ENCODE measurements at regions not wholly inside any gene's neighbourhood (a gene's known extent, or its start where the extent isn't known, plus 50 kb on each side); places are given as distances from the start of the nearest gene placed in this dataset.
"Not testable (repeated sequence)": the region's sequence is repeated elsewhere in the genome, so short reads cannot be mapped to it uniquely, and the experiment has no call there.

DNA sequence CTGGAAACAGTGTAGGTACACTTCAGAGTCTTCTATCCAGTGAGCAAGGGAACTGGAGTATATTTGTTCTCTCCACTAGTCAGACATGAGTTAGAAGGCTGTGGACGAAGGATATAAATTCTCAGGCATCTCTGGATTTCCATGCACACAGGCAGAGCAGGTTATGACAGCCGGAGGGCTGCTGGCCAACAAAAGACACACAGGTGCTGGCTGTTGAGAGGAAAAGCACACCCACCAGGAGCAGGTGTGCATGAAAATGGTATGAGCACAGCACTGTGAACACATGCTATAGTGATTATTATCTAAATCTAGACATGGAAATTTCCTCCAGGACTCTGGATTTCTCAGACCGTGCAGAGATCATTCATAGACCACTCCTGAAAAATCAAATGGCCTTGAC, 444.7 kb upstream of the RPS6KA3 start:
- DNase-seq, result no peak

DNA sequence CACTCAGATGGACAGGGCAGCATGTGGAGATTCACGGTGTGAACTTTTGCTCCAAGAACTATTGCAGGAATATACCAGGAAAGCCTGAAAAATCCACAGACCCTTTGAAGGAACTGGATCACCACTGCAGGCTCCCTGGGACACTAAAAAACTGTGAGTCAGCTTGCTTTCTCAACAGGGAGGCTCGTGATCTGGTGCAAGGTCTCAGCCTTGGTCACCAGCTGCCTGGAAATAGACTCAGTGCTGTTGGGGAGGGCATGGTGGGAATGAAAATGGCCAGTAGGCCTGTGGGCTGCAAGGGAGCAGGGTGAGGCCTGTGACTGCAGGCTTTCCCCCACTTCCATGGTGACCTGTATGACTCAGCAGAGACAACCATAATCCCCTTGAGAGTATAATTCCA, 426.4 kb upstream of the RPS6KA3 start:
- DNase-seq, result no peak

DNA sequence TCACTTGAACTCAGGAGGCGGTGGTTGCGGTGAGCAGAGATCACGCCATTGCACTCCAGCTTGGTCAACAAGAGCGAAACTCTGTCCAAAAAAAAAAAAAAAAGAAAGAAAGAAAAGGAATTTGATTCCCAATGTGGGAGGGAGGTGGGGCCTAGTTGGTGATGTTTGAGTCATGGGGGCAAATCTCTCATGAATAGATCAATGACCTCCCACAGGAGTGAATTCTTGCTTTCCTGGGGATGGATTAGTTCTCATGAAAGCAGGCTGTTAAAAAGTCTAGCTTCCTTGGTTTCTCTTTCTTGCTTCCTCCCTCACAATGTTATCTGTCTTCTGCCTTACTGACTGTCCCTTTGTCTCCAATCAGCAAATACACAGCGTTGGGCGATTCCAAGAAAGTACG, 419.5 kb upstream of the RPS6KA3 start:
- no peak for DNase-seq

DNA sequence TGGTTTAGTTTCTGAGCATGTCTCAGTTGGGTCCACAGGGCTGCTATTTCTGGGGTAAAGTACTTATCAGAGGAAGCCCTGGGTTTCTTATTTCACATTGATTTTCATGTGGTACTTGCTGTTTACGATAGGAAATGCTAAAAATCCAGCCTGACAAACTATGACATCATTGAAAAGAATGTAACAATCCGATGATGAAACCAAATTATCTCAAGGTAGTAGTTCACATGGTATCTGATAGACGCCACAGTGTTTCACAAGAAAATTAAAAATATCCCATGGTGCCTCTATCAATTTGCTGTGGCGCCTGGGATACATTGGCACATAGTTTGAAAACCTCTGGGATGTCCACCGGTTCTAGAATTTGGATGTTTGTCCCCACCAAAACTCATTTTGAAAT, 418.9 kb upstream of the RPS6KA3 start:
- DNase-seq, result no peak

DNA sequence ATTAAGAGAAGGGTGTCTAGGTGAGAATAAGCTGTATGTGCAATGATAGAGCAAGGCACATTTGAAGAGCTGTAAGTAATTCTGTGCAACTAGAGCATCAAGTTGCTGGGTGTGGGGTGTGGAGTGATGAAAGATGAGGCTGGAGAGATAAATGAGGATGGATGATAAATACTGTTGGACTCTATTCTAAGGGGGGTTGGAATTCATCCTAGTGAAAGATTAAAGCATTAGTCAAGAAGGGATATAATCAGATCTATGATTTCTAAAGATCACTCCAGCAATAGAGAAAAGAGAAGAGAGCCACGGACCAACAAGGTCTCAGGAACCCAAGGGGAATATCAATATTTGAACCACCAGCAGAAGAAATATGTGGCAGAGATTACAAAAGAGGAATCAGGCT, 415.0 kb upstream of the RPS6KA3 start:
- no peak for DNase-seq

DNA sequence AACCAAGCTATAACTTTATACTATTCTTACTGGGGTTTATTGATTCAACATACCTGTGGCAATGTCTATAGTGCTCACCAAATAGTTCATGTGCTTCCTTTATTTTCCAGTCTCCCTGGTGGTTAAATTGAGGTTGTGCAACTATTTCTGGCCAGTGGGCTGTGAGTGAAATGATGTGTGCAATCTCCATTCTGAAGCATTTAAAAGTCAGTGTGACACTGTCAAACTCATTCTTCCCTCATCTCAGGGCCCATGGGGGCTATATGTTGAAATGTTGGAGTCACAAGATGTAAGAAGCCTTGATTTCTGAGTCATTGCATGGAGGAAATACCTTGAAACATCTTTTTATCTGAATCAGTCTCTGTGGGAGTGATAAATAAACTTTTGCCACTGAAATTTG, 414.3 kb upstream of the RPS6KA3 start:
- DNase-seq, result no peak

DNA sequence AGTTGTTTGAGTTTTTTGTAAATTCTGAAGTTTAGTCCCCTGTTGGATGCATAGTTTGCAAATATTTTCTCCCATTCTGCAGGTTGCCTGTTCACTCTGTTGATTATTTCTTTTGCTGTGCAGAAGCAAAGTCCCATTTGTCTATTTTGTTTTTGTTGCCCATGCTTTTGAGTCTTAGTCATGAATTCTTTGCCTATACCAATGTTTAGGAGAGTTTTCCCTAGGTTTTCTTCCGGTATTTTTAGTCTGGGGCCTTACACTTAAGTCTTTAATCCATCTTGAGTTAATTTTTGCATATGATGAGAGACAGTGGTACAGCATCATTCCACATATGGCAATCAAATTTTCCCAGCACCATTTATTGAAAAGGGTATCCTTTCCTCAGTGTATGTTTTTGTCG, 405.8 kb upstream of the RPS6KA3 start:
- DNase-seq, result no peak

DNA sequence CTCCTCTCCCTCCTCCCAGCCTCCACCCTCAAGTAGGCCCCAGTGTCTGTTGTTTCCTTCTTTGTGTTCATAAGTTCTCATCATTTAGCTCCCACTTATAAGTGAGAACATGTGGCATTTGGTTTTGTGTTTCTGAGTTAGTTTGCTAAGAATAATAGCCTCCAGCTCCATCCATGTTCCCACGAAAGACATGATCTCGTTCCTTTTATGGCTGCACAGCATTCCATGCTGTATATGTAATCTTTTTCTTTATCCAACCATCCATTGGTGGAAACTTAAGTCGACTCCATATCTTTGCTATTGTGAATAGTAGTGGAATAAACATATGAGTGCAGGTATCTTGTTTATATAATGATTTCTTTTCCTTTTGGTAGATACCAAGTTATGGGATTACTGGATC, 405.0 kb upstream of the RPS6KA3 start:
- not testable (repeated sequence) for DNase-seq

DNA sequence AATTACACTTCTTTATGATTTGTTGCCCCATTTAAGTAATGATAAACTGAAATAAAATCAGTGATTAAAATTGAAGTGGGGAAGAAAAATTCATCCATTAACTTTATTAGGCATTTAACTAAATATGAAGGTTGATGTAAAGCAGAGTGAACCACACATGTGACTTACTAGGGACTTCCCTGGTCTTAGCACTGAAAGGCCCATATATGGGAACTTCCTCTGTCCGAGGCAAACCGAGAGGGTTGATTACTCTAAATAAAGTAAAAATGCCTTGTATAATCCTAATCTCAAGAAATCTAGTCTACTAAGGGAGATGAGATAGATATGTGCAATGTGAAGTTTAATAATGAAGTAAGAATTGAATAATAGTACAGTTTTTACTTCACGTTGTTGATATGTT, 403.9 kb upstream of the RPS6KA3 start:
- DNase-seq, result no peak

DNA sequence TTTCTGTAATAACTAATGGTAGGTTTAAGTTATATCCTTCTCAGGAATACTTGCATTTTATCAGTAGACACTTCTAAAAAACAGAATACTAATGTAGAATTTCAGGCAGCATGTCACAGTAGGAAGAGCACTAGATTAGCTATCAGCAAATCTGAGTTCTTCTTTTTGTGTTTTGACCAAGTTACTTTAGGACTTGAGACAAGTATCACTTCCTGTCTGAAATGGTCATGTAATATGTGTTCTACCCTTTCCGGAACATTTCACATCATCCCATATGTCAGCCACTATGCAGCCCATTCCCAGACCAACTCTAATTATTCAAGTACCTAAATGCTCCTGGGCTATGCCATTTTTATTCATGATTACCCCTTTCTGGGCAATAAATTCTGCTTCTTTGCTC, 401.8 kb upstream of the RPS6KA3 start:
- no peak for DNase-seq

DNA sequence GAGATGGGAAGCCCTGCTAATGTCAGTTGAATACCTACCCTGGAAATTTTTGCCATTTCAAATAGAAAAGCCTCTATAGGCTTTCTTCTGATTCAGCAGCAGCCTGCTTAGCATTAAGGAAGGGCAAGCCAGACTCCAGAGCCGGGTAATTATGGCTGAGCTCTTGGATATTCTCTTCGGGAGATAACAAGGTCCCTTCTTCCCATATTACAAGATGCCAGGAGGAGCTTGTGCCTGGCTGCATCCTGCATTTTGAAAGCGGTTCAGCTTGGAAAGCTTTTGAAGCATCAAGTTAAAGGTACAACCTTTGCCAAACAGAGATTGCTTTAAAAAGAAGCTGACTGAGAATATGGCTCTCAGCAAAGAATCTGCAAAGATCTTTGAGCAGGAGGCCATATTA, 399.6 kb upstream of the RPS6KA3 start:
- DNase-seq, result no peak

DNA sequence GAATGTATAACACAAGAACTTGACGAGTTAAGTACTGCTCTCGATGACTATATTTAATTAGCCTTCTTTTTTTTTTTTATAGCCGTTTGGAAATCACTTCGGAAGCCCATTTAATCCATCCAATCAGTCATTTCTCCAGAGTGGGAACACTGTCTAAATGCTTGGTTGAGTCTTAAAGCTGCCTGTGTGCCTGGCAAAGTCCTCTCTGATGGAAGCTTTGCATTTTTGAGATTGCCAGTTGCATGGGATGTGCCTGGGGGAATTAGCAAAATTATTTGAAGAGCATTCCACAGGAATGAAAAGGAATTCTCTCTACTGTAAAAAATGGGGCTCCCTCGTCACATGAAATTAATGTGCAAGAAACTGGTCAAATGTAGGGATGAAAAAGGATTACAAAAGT, 398.8 kb upstream of the RPS6KA3 start:
- no peak for DNase-seq

DNA sequence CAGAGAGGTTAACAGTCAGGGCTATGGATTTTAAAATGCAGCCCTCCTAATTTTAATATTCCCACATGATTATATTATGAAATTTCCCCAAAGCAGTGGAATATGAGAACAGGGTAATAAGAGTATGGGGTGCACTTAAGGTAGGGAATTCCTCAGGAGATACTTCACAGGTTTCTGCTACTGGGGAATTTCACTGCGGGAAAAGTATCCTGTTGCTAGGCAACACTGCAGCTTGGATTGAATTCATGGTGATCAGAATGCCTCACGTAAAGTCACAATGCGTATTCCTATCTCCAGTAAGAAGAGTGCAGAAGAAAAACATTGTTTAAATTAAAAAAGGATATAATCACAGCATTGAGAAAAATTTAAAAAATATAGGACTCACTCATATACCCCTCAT, 398.1 kb upstream of the RPS6KA3 start:
- no peak for DNase-seq

DNA sequence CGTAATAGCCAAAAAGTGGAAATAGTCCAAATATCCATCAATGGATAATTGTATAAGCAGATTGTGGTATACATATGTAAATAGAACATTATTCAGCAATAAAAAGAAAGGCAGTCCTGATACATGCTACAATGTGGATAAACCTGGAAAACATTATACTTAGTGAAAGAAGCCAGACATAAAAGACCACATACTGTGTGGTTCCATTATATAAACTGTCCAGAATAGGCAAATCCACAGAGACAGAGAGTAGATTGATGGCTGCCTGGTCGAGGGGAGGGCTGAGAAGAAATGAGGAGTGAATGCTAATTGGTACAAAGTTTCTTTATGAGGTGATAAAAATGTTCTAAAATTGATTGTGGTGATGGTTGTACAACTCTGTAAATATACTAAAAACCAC, 397.4 kb upstream of the RPS6KA3 start:
- no peak for DNase-seq

DNA sequence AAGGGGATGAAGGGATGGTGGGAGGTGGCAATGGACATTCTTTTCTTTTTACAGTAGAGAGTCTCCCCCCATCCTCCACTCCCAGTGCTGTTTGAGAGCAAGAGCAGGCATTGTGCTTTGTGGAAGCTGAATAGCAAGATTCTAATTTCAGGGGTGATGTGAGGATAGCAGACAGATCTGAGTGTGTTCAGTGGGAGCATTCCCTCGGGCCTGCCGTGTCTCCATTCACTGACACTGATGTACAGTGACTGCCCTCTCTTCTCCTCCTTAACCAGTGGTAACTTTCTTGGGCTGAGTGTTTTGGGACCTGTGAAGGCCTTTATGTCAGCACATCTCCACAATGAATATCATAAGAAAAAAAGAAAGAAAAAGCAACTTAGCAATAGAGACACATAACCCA, 396.6 kb upstream of the RPS6KA3 start:
- no peak for DNase-seq

DNA sequence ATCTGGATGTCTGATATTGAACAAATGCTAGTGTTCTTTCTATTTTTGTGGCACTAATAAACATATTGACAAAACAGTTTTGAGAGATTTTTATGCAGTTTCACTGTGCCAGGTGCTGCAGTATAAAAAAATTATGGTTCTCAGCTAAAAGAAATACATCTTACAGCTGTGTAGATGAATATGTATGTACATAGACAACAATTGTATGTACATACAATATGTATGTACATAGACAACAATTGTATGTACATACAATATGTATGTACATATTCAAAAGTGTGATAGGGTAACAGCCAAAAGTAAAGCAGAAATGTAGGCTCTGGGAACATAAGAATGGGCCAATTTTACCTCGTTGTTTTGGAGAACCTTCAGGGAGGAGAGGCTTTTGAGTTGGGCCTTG, 390.0 kb upstream of the RPS6KA3 start:
- DNase-seq, result no peak

DNA sequence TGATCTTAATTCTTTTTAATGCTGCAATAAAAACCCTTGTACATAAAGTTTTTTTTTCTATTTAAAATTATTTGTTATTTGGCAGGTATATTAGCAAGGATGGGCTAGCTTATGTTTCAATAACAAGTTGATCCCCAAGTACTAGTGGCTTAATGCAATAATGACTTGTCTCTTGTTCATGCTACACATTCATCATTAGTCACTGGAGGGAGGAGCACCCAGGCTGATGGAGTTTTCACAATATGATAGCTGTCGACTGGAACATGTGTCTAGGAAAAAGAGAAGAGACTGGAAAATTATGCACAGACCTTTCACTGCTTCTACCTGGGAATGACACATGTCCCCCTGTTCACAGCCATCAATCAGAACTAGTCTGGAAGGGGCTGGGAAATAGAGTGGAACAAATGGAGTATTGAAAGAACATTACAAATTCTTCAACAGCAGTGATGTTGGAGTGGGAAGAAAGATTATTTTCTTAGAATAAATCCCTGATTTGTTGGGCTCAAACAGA, 387.9 kb upstream of the RPS6KA3 start:
- DNase-seq, result no peak

DNA sequence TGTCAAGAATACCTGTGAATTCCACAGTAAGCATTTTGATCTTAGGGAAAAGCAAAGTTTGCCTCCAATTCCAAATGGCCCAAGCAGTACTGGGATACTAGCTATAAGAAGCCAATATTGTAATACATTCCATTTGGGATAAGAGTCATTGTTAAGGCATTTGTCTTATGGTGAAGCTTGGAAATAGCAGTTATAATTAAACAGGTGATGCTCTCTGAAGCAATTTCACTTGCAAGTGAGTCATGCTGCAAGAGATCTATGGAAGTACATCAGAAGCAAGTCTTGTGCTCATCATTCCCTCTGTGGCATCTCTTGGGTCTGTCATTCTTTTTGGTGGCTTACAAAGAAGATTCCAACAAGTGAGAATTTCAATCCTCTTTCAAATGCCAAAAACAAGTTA, 386.4 kb upstream of the RPS6KA3 start:
- DNase-seq, result no peak

DNA sequence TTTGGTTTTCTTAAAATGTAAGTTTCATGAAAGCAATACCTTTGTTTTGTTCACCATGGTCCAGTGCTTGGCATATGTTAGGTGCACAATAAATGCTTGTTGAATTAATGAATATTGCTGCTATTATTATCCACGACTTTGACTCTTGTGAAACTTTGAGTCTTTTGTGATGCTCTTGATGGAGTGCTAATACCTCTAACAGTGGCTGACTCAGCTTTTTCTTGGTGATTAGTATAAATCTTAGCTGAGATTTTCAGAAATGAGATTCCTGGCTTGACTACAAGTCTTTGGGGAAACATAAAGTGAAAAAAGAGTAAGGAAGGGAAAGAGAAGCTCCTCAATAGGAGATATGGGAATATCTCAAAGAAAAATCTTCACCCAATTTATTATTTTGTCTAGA, 375.2 kb upstream of the RPS6KA3 start:
- DNase-seq, result no peak

DNA sequence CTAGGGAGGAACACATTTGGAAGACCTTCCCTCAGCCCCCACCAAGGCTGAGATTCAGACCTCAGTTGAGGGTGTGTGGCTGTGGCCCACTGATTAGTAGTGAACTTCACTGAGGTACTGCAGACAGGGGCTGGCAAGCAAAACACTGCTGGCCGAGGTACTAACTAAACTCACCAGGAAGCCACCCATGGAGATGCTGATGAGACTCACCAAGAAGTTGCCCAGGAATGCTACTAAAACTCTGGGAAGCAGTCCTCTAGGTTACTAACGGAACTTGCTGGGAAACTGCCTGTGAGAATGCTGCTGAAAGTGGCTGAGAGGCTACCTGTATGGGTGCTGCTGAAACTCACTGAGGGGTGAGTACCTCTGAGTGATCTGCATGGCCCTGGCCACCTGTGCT, 372.4 kb upstream of the RPS6KA3 start:
- no peak for DNase-seq

DNA sequence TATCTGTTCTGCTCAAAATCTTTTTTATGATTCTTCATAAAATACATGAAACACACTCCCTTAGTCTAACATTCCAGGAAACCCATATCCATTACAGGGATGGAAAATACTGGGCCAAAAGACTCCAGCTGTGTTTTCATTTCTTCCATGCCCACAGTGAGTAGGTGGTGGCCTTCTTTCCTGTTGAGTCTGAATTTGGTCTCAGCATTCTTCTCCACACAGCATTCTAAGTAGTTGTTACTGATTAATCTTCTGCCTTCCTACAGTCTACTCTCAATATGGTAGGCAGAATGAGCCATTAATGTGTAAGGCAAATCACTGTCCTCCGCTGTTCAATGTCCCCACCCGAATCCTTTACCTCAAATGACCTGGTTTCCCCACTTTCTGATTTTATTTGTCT, 370.6 kb upstream of the RPS6KA3 start:
- no peak for DNase-seq

DNA sequence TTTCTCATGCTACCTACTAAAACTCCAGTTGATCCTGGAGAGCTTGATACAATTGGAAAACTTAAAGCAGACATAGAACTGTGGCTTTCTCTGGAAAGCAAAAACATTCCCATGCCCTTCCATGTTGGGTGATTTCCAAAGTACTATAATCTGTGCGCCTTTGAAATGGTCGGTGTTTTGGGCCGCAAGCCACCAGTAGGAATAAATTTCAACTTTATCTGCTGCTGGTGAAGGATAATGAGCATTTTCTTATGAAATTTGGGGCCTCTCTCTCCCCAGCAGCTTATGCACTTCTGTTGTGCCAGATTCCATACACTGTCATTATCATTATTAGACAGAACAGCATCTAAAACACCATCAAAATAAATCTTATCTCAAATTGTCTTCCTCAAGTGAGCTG, 366.7 kb upstream of the RPS6KA3 start:
- no peak for DNase-seq

DNA sequence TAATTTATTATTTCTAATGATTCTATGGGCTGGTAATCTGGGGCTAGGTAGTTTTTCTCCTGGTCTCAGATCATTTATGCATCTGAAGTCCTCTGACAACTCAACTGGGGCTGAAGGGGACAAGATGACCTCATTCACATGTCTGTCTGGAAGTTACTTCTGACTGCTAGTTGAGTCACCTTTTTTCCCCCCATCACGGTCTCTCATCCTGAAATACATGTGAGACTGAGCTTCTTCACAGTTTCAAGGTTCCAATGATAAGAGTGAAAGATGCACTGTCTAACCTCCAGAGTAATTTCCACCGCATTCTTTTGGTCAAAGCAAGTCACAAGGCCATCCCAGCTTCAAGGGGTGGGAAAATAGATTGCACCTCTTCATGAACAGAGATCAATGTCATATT, 356.7 kb upstream of the RPS6KA3 start:
- DNase-seq, result no peak

DNA sequence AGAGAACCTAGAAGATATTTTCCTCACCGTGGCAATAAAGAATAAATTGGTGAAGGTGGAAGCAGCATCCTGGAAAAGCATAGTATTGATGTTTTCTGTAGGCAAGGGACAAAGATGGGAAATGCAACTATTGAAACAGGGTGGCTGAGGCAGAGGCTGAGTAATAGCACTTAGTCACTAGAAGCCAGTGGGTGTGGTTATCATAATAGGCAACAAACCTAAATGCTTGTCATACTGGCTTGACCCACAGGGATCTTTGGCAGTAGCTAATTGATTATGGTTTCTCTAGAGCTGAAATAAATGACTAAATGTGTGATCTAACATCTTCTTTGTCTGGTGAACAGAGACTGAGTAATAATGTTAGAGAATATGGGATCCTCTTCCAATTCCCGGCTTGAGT, 353.6 kb upstream of the RPS6KA3 start:
- DNase-seq, result no peak

DNA sequence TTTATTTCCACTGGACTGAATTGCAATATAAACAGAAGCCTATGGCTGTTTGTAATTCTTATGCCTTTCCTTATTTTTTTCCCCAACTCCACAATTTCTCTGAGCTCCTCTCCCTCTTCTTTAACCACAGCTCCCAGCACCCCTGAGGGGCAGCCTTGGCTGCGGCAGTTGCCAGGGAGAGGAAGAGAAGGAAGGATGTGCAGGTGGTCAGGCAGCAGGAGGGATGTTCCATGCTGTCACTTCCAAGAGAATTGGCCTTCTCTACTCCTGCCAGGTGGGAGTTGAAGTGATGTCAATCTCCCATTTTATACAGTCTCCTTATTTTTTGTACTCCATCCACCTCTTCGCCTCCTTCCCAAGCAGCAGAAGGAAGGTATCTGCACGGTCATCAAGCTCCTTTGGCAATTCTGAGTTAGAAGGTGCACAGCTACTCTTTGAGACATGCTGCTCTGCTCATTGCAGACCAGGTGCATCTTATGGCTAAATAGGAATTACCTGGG, 343.3 kb upstream of the RPS6KA3 start:
- no peak for DNase-seq

DNA sequence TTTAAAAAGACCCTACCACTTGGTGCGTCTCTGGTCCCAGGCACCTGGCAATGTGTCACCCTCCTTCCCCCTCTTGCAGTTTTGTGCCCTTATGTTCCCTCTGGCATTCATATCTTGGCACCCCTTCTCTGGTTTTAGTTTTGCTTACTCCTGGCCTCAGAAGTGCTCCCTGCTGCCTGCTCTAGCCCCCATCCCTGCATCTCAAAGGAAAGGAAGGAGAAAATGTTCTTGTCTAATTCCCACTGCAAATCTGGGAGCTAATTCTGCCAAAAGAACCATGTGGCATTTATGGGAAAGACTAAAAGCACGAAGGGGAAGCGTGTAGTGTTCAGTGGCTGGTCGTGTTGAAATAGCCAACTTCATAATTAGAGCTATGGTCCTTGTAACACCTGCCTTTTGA, 340.1 kb upstream of the RPS6KA3 start:
- DNase-seq, result no peak
